HG03139 (cell line): ENCODE measurements at regions not wholly inside any gene's neighbourhood (a gene's known extent, or its start where the extent isn't known, plus 50 kb on each side); places are given as distances from the start of the nearest gene placed in this dataset.
"Not testable (repeated sequence)": the region's sequence is repeated elsewhere in the genome, so short reads cannot be mapped to it uniquely, and the experiment has no call there.

Source experiments
- ATAC-seq: cut with Tn5 transposase; IDR thresholded peaks from one replicate; pipeline ENCODE4 v1.9.1; 2021; ENCODE audit not compliant: unreplicated experiment

- no peak for ATAC-seq
Measured at GRCh38 chr6:68026483-68026882, 608.6 kb upstream of the ADGRB3 start.

DNA sequence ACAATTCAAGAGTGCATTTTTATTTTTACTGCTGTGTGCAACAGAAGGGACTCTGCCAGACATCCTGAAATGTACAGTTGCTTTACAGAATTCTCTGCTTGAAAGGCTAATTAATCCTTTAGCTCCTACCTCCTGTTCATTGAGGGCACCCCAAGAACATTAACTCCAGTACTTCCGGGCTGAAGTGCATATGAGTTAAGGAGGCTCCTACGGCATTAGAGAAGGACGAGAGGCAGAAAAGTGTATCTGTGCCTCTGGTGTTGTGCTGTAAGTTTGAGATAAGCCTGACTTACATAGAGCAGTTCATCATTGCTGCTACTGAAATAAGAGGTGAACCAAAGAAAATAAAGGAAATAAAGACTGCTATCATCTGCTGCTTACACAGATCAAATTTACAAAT is 609.3 kb upstream of the ADGRB3 start:
- ATAC-seq, result no peak

DNA sequence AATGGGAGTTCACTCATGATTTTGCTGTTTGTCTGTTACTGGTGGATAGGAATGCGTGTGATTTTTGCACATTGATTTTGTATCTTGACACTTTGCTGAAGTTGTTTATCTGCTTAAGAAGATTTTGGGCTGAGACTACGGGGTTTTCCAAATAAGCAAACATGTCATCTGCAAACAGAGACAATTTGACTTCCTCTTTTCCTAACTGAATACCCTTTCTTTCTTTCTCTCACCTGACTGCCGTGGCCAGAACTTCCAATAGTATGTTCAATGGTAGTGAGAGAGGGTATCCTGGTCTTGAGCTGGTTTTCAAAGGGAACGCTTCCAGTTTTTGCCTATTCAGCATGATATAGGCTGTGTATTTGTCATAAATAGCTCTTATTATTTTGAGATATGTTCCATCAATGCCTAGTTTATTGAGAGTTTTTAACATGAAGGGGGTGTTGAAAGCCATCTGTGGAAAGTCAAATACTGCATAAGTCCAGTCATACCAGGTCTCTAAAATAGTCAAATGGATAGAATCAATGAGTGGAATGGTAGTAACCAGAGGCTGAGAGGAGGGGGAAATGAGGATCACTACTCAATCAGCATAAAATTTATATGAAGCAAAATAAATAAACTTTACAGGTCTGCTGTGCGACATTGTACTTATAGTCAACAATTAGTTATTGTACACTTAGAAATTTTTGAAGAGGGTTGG is 610.4 kb upstream of the ADGRB3 start:
- no peak for ATAC-seq

- ATAC-seq, result not testable (repeated sequence)
Measured at GRCh38 chr6:68022968-68023367, 612.1 kb upstream of the ADGRB3 start.

DNA sequence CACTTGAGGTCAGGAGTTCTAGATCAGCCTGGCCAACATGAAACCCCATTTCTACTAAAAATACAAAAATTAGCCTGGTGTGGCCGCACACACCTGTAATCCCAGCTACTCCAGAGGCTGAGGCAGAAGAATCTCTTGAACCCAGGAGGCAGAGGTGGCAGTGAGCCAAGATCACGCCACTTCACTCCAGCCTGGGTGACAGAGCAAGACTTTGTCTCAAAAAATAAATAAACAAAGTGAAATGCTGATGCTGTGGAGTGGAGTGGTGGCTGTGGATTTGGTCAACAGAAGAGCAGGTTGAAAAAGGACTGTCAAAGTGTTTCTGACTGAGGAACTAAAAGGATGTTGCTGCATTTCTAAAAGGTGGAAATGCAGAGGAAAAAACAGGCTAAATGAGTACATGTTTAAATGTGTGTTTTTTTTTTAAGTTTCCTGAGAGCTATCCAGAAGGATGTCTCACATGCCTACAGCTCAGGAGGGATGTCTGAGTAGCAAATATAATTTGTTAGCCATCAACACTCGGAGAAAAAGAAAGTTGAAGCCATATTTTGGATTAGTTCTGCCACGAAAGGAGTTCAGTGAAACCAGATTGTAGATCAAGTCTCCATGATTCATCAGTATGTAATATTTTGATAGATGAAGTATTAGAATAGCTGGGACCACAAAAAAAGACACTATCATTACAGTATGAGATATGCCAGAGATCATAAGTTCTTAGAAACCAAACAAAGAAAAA is 621.1 kb upstream of the ADGRB3 start:
- no peak for ATAC-seq

DNA sequence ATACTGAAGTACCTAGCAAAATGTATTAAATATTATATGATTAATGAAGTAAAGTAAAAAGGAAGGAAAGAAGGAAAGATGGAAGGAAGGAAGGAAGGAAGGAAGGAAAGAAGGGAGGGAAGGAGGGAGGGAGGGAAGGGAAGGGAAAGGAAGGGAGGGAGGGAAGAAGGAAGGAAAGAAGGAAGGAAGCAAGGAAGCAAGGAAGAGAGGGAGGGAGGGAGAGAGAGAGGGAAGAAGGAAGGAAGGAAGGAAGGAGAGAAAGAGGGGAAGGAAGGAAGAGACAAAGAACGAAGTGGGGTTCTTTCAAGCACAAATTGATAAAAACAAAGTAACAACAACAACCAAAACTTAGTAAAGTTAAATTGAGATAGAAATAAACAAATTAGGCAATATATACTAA is 622.3 kb upstream of the ADGRB3 start:
- ATAC-seq, result no peak

DNA sequence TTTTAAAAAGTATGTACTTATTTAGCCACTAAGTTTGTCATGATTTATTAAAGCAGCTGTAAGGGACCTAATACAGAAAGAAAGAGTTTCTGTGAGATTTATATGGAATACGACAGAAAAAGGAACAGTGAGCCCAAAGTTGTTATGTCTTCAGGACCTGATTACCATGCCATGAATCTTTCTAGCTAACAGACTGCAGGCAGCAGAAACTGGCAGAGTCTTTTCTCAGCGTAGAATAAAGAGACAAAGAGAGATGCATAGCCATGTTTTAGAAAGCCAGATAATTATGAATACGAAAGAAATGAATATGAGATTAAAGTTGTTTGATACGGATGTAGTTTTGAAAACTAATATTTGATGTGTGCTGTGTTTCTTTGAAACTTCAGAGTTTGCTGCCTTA is 624.1 kb upstream of the ADGRB3 start:
- no peak for ATAC-seq

DNA sequence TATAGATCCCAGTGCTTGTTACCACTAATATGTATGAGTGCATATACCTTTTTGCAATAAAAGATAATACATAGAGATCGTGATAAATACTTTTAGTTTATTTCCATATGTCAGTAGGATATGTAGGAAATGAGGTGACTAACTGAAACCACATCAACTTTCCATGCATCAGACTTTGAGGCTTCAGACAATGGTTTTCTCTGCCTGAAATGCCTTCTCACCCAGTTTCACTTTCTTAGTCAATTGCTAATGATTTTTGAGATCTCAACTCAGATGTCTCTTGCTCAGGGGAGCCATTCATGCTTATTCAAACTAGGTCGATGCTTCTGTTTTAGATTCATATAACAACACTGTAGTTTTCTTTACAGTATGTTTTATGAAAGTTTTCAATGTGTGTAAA is 626.6 kb upstream of the ADGRB3 start:
- ATAC-seq, result no peak

GRCh38 chr6:68007717-68008116 is 627.4 kb upstream of the ADGRB3 start:
- ATAC-seq, result no peak

DNA sequence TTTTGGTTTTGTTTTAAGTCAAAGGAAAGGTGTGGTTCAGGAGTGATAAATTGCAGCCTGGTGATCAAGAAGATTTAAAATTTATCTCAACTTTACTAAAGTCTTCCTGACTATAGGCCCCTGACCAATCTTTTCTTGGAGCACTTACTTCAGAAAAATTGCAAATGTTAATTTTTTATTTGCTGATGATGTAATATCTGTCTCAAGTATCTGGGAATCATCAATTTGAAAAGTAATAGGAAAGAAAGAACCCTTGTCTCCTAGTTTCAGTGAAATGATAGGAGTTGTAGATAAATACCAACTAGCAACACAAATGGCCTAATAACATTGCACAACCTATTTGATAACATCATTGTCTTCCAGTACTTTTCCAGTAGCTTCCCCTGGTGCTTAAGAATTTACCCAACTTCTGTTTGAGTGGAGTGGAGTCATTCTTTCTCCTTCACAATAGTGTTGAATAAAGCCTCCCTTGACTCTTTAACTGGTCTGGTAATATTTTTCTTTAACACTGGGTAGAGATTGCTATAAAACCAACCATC is 648.3 kb upstream of the ADGRB3 start:
- no peak for ATAC-seq

DNA sequence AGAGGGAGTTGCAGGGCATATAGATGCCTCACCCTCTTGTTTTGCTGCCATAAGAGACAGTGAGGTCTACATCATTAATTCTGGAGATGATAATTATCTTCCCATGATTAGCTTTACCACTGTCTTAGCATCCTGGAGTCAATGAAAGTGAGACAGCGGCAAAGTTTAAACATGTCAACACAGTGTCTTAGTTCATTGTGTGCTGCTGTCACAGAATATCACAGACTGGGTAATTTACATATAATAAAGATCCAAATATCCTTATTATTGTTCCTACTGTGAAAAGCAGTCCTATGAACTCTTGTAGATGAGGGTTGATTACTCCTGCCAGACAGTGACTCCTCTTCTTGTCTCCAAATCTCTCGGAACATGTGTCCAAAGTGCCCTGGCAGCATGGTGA is 658.6 kb upstream of the ADGRB3 start:
- ATAC-seq, result no peak

- ATAC-seq, result no peak
Measured at GRCh38 chr6:67974931-67975330, 660.2 kb upstream of the ADGRB3 start.

GRCh38 chr6:67971812-67972211 is 663.3 kb upstream of the ADGRB3 start:
- ATAC-seq, result no peak

DNA sequence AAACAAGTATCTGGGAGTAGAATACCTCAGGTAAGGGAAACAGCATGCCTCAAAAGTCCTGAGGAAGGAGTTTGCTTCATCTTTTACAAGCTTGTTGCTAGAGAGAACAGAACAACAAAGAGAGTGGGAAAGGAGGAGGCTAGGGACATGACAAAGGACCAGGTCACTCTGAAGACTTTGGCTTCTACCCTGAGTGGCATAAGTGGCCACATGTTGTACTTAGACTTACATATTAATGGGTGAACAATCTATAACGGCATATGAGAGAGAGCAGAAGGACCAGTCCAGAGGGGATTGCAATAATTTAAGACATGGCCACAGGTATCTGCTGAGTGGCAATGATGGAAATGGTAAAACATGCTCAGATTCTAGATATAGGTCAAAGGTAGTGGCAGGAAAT is 668.3 kb upstream of the ADGRB3 start:
- no peak for ATAC-seq

DNA sequence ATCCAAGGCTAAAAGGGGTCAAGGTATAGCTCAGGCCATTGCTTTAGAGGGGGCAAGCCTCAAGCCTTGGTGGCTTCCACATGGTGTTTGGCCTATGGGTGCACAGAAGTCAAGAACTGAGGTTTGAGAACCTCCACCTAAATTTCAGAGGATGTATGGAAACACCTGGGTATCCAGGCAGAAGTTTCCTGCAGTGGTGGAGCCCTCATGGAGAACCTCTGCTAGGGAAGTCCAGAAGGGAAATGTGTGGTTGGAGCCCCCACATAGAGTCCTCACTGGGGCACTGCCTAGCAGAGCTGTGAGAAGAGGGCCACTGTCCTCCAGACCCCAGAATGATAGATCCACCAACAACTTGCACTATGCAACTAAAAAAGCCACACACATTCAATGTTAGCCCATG is 678.7 kb upstream of the ADGRB3 start:
- ATAC-seq, result no peak

DNA sequence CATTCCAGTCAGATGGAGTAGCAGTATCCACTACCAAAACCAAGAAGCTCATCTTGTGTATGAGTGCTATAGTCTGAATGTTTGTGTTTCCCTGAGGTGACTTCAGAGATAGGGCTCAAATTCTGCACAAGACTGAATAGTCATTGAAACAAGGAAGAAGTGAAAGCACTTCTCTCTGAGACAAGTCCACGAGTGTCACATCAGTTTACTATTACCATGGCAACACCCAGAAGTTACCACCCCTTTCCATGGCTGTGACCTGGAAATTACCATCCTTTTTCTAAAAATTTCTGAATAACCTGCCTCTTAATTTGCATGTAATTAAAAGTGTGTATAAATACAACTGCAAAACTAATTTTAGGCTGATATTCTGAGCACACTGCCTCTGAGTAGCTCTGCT is 682.1 kb upstream of the ADGRB3 start:
- ATAC-seq, result no peak

GRCh38 chr6:67952121-67952520 is 683.0 kb upstream of the ADGRB3 start:
- no peak for ATAC-seq

GRCh38 chr6:67947762-67948161 is 687.3 kb upstream of the ADGRB3 start:
- not testable (repeated sequence) for ATAC-seq

DNA sequence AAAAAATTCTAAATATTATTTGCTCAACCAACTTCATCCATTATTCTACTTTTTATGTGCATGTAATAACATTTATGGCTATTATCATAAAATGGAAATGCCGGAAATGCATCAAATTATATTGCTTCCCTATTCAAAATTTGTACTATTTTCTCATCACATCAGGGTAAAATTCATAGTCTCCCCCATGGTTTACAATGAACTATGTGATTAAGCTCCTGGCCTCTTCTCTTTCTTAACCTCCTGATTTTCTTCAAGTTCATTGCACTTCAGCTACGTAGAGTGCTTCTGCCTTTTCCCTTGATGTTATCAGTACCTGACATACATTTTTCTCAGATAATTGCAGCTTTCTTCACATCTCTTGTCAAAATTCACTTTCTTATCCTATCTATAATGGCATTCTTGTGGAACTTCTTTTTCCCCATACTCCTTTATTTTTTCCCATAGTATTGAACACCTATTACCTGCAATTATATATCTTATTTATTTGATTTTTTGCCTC is 699.1 kb upstream of the ADGRB3 start:
- no peak for ATAC-seq

GRCh38 chr6:67933278-67933677 is 701.8 kb upstream of the ADGRB3 start:
- no peak for ATAC-seq

DNA sequence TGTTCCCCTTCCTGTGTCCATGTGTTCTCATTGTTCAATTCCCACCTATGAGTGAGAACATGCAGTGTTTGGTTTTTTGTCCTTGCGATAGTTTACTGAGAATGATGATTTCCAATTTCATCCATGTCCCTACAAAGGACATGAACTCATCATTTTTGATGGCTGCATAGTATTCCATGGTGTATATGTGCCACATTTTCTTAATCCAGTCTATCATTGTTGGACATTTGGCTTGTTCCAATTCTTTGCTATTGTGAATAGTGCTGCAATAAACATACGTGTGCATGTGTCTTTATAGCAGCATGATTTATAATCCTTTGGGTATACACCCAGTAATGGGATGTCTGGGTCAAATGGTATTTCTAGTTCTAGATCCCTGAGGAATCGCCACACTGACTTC is 712.5 kb upstream of the ADGRB3 start:
- ATAC-seq, result not testable (repeated sequence)

DNA sequence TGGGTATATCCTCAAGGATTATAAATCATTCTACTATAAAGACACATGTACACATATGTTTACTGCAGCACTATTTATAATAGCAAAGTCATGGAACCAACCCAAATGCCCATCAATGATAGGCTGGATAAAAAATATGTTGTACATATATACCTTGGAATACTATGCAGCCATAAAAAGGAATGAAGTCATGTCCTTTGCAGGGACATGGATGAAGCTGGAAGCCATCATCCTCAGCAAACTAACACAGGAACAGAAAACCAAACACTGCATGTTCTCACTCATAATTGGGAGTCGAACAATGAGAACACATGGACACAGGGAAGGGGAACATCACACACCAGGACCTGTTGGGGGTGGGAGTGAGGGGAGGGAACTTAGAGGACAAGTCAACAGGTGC is 715.0 kb upstream of the ADGRB3 start:
- not testable (repeated sequence) for ATAC-seq
